ENCODE measurements at regions not wholly inside any gene's neighbourhood (a gene's known extent, or its start where the extent isn't known, plus 50 kb on each side); places are given as distances from the start of the nearest gene placed in this dataset.
"Not testable (repeated sequence)": the region's sequence is repeated elsewhere in the genome, so short reads cannot be mapped to it uniquely, and the experiment has no call there.

GRCh38 chr4:77308843-77309242 lies 151.8 kb downstream of the CCNG2 start:
- no peak for DNase-seq

DNA sequence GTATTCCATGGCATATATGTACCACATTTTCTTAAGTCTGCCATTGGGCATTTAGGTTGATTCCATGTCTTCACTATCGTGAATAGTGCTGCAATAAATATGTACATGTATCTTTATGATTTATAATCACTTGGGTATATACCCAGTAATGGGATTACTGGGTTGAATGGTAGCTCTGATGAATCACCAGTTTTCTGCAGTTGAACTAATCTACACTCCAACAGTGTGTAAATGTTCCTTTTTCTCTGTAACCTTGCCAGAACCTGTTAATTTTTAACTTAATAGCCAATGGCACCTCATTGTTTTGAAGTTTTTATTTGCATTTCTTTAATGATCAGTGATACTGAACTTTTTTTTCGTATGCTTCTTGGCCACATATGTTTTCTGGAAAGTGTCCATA lies 152.5 kb downstream of the CCNG2 start:
- no peak for DNase-seq

- DNase-seq, result no peak
Observed at GRCh38 chr4:77310931-77311330, 153.9 kb downstream of the CCNG2 start.

DNA sequence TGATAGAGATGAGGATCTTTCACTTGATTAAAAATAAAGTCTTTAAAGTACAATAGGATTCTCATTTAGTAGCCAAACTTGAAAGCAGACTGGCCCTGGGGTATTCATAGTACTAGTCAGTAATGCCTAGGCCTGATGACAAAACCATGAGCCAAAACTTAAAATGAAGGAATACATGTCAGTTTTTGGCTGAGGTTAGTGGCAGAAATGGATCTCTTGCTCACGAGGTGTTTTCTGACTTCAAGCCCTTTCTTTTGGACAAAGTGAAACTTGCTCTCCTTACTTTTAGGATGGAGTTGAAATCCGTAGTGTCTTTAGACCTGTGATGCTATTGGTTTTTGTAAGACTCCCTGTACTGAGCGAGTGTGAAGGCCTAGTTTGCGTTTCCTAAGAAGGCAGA lies 157.7 kb downstream of the CCNG2 start:
- DNase-seq, result no peak

- no peak for DNase-seq
Observed at GRCh38 chr4:77327151-77327550, 170.1 kb downstream of the CCNG2 start.

GRCh38 chr4:77332696-77333270 lies 175.8 kb downstream of the CCNG2 start:
- no peak for DNase-seq

DNA sequence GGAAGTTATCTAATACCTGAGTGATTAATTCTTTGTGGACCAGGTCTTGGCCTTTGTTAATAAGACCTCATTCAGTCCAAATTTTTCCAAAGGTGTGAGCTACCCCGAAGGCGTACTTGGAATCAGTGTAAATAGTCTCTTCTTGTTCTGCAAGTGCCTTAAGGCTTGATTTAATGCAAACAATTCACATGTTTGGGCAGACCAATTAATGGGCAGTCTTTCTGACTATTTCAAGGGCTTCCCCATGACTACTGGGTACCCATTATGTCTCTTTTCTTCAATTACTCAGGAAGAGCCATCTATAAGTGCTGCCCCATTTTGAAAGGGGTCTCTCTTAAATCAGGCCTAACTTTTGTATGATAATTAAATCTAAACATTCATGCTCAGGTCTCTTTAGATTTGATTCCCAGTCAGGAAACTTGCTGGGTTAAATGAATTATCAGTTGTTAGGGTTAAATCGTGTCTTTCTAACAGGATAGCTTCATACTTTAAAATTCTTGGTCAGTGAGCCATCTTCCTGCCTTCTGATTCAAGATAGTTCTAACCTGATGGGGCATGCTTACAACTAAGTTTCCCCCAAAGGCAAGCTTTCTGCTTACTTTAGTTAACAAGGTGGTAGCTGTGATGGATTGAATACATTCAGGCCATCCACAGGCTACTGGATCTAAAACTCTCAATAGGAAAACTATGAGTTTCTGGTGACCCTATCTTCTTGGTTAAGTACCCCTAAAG lies 179.6 kb downstream of the CCNG2 start:
- DNase-seq, result no peak

- DNase-seq, result no peak
Observed at GRCh38 chr4:77342170-77342810, 185.3 kb downstream of the CCNG2 start.

DNA sequence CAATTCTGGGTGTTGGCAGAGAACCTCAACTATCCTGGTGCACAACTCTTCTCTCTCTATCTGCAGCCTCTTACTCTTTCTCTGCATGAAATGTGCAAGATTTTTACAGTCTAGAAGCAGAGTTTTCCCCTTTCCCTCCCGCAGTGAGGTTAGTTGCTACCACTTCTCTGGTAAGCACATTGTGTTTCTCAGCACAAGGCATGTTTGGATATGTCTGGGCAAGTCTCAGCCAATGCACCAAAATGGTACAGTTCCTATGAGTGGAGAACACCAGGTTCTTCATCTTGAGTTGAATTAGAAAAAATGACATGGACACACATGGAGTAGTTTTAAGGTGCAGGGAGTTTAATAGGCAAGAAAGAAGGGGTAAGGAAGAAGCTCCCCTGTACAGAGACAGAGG lies 187.0 kb downstream of the CCNG2 start:
- DNase-seq, result no peak

GRCh38 chr4:77344784-77345183 lies 187.8 kb downstream of the CCNG2 start:
- DNase-seq, result no peak

- no peak for DNase-seq
Observed at GRCh38 chr4:77347351-77347966, 190.5 kb downstream of the CCNG2 start.

GRCh38 chr4:77348815-77349214 lies 191.8 kb downstream of the CCNG2 start:
- no peak for DNase-seq

DNA sequence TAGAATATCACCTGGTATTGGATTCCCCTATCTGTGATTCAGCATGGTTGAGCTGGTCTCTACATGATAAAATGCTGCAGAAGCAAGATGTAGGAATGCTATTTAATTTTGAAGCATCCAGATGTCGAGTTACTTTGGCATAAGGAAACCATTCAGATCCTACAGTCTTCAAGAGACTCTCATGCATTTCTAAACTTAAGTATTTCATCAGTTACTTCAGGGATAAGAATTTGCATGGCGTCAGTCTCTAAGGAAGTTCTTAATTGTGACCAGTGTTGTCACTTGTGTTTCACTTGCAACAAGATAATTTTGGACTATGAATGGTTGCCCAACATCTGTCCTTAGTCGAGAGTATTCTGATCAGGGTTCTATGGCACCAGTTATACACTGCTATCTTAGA lies 192.4 kb downstream of the CCNG2 start:
- DNase-seq, result no peak

DNA sequence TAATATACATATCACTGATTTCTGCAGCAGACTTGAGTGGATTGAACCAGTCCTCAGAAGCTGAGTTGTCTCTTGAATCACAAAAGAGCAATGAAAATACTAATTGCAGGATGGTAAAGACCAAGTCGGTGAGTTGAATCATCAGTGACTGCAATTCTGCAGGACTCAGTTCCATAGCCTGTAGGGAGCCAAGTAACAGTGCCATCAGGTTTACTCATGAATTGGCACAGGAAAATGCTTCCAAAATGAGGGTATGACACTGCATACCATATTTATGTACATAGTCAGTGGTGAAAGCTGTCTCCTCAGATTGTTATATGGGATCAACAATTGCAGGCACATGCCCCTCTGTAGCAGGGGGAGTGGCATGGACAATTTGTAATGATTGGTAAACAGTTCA lies 192.8 kb downstream of the CCNG2 start:
- DNase-seq, result no peak

DNA sequence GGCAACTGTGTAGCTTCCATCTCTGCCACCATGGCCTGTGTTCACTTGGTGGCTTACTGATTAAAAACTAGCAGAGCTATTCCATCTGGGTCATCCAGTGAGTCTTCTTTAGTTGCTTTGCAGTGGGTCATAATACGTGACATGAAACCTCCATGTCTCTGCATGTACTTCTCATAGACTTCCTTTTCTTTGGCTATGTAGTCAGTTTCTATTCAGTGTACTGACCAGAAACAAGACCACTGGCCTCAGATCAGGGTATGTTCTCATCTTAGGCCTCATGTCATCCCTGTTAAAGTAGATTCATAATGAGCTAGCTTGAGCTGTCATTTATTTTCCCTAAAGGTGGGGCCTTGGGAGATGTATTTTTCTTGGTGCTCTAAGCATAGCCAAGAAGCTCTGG lies 195.2 kb downstream of the CCNG2 start:
- DNase-seq, result no peak

- DNase-seq, result not testable (repeated sequence)
Observed at GRCh38 chr4:77353724-77354315, 196.8 kb downstream of the CCNG2 start.

- DNase-seq, result no peak
Observed at GRCh38 chr4:77354550-77354949, 197.5 kb downstream of the CCNG2 start.

DNA sequence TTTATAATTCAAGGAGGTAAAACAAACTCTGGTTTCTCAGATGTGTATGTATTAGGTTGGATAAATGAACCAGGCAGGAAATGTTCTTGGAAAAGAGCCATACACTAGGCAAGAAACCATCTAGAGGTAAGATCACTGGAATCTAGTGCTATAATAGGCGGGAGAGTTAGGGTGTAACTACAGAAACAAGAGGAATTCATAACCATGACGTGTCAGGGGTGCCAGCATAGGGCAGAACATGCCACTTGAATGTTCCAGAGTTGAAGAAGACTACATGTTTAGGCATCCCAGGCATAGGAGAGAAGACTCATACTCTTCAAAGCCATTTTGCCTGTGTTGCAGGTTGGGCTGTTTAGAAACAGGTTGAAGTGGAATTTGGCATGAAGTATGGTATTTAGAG lies 198.7 kb downstream of the CCNG2 start:
- DNase-seq, result no peak

GRCh38 chr4:77358315-77358928 lies 201.4 kb downstream of the CCNG2 start:
- no peak for DNase-seq

GRCh38 chr4:77360451-77360850 lies 203.4 kb downstream of the CCNG2 start:
- DNase-seq, result peak; percentile 5

GRCh38 chr4:77366876-77367275 lies 209.9 kb downstream of the CCNG2 start:
- DNase-seq, result not testable (repeated sequence)

GRCh38 chr4:77367638-77368037 lies 210.6 kb downstream of the CCNG2 start:
- DNase-seq, result no peak

DNA sequence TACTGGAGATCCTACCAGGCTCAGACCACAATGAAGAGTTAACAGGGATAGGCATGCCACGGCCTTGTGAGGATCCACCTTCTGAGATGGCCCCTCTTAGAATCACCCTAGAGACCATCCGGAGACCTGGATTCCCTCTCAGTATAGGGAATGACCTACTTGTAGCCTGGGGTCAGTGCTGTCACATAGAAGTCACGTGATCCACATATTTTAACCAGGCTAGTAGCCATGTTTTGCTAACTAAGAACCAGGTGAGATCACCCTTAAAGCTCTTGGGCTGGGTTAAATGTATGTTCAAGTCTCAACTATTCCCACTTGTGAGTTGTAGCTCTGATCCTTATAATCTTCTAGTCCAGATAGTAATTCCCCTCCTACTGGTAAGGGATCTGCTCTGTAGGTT lies 215.4 kb downstream of the CCNG2 start:
- DNase-seq, result no peak

Measured in NCI-H2081 treated with DMSO at 0.1 percent for 48 hours (cell line).